Stimulated activated naive CD4-positive, alpha-beta T cell (primary cell): ENCODE measurements at regions not wholly inside any gene's neighbourhood (a gene's known extent, or its start where the extent isn't known, plus 50 kb on each side); places are given as distances from the start of the nearest gene placed in this dataset.

Experiments
- DNase-seq, 6 experiments: peaks; one replicate each; lab custom pipeline; 2025; lab: John Stamatoyannopoulos, UW

DNA sequence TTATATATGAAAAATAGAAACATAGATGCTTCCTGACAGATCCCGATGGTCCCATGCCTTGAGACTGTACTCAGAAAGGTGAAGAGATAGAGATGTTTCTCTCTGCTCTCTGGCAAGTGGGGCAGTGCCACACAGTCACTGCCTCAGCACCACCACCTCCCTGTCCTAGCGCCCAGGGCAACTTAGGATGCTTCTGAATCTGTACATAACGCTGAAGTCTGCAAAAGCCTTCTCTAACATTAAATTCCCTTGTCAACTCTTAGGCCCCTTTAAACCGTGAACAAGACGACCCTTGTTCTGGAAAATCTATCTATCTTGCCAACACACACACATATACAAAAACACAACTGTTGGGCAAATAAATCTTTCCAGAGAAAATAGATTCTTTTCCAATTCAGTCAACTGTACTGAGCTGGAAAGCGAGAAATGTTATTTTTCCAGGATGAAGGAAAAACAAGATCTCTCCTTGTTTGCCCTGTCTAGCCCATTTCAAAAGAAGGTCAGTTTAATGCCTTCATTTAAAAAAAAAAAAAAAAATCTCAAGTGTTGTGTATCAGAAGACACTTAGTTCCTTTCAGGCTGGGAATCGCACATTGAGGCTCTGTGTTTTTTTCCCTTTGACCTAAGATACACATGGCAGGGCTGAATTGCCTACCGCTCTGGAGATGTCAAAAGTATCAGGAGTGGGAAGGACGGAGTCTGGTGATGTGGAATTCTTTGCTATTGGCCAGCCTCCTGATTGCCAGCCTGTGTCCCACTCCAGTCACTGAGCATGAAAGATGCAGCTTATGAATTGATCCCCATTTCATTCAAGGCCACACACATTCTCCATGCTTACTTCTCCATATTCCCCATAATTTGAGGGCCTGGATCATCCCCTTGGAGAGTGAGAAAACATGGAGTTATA lies 241.4 kb downstream of the LACC1 start:
- no peak for DNase-seq

DNA sequence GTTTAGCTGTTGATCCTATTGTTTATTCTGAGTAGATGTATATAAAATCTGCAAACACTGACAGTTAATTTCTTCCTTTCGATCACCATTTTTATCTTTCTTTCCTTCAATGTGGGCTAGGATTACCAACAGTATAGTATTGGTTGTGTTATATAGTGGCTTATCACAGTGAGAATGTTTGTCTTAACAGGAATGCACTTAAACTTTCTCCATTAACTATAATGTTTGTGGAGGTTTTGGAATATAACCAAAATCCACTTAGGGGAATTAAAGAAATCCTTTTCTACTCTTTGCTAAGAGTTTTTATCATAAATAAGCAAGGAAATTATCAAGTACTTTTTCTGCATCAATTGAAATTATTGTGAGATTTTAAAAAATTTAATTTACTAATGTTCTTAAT lies 244.6 kb downstream of the LACC1 start:
- no peak for DNase-seq

DNA sequence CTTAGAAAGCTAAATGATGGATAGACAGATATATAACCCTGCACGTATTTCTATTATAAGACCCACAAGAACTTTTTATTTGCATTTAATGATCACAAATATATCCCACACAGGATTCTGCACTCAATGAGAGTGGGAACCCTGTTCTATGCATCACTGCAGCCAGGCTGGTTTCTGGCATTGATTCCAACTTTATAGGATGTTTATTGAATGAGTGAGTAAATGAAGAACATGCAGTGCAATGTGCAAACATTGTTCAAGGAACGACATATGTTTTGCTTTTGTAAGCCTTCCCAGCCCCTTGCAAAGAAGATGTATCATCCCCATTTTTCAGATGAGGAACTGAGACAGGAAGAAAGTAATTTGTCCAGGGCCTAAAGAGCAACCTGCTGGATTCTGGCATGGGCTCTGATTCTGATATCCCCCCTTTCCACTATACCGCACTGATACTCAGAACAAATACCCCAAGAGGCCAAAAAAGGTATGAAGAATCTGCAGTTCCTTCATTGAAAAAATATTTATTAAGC lies 246.3 kb downstream of the LACC1 start:
- no peak for DNase-seq

DNA sequence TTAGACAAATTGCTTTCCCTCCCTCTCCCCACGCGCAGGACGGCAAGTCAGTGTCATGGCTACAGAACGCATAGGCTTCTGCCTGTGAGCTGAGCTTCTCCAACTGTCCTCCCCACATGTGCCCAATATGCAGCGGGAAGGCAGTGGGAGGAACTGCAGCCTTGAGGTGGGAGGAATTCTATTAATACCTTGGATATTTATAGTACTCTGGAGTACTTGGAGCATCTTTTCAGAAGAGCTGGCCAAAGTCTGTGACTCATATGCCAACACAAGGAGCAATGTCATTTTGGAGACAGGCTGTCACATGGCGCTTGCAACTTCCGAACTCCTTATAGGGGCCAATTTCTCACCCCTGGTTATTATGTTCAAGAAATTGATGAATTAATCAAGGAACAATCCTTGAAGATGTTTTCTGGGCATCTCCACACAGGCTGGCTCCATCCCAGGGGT lies 245.0 kb upstream of the SERP2 start:
- DNase-seq = no peak

- no peak for DNase-seq
These were observed 244.2 kb upstream of the SERP2 start for GRCh38 chr13:44129418-44129817.

GRCh38 chr13:44131069-44131614 lies 242.5 kb upstream of the SERP2 start:
- DNase-seq = no peak

- no peak for DNase-seq
These were observed 240.9 kb upstream of the SERP2 start for GRCh38 chr13:44132710-44133109.

GRCh38 chr13:44133626-44134025 lies 240.0 kb upstream of the SERP2 start:
- no peak for DNase-seq

DNA sequence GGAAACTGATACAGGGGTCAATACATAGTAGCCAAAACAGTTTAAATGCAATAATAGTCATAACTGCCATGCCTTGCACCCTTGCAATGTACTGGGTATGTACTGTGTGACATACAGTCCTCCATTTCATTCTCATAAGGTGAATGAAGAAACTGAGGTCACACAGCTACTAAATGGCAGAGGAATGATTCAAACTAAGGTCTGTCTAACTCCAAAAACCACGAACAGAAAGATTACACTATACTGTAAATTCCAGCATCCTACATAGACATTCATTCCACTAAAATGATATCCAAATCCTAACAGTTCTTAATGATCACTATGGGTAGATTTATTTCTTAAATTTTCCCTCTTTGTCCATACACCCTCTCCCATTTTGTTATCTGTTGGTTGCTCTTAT lies 238.1 kb upstream of the SERP2 start:
- DNase-seq = no peak

DNA sequence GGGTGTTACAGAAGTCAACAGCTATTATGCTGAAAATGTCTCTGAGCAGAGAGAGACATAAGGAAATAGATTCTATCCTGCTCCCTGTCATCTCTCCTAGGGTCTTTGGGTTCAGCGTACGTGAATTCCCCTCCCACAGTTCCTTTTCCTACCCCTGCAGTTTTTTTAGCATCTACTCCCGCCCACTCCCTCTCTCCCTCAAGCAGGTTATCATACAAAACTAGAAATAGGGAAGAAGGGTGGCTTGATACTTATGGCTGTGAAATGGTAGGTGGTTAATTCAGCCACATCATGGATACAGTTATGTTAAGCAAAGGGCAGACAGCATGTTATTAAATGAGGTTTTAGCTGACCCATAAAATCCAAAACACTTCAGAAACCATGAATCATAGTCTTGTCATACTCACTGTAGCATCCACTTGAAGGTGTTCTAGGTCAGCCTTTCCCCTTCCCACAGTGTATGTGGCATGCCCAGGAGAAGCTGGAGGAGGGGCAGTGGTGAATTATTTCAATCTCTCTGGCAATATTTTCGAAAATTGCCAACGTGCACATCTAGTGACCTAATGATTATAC lies 236.8 kb upstream of the SERP2 start:
- DNase-seq = no peak

GRCh38 chr13:44137466-44137865 lies 236.2 kb upstream of the SERP2 start:
- DNase-seq = no peak

DNA sequence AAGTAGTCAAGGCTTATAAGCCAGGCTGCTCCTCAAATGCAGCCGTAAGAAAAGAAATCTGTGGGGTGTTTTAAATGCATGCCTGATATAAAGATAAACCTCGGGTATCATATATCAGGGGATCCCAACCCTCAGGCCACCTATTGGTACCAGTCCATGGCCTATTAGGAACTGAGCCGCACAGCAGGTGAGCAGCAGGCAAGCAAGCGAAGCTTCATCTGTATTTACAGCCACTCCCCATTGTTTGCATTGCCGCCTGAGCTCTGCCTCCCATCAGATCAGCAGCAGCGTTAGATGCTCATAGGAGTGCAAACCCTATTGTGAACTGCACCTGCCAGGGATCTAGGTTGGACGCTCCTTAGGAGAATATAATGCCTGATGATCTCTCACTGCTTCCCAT lies 233.5 kb upstream of the SERP2 start:
- DNase-seq = no peak

GRCh38 chr13:44140888-44141724 lies 232.5 kb upstream of the SERP2 start:
- peak in 2 of 6 experiments; percentile 37 to 40 for DNase-seq

- DNase-seq = peak; percentile 85 to 92 (median 89)
These were observed 231.7 kb upstream of the SERP2 start for GRCh38 chr13:44141725-44142539.

DNA sequence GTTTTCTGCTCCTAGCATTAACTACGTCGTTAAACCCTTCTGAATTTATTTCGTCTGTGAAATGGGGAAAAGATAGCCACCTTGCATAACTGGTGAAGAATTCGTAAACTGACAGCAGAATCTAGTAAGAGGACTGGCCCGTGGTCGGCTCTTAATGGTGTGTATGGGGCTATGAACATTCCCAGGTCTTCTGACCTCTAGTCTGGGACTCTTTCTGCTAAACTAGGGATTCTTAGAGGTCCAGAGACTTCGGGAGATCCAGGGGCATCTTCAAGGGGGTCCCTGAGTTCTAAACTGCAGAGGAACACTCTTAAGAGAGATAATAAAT lies 231.1 kb upstream of the SERP2 start:
- DNase-seq = no peak

DNA sequence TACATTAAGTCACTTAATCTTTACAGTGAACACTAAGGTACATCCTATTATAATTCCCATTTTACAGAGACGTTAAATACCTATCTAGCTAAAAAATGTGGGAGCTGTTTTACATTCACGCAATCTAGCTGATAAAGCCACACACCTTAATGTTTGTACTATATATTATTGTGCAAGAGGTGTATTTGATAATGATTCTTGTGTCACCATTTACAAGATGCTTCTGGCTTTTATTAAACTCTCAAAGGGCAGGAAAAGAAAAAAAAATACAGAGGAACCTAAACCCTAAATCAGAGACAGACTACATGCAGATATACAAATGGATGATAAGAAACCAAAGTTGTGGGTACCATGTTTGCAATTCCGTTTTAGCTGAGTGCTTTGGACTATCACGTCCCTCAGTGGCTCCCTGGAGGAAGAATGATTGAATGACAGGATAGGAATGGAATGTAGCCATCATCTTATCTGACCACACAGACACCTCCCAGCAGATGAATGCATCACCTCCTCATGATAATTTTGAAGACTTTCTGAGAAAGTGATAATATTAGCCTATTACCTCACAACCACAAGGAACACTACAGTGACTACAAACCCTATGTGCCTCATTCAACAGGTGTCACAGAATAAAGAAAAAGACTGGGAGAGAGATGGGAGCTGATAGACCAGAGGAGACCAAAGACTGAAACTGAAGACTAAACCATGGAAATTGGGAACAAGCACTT lies 230.5 kb upstream of the SERP2 start:
- peak in 1 of 6 experiments; percentile 27 for DNase-seq

GRCh38 chr13:44146138-44146537 lies 227.5 kb upstream of the SERP2 start:
- no peak for DNase-seq

DNA sequence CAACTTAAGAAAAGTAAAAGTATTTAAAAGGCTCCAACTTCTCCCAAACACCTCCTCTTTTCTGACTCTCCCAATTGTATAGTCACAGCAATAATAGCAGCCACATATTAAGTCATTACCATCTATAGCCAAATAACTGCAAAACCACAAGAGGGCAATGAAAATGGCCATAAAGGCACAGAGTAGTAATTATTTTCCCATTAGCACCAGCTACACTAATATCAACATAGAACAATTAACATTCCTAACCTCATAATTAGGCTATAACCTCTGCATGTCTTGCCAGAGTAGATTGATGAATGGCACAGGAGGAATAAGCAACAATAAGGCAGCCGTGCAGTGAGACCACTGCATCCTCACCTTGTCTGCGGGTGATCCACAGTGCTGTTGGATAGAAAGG lies 226.4 kb upstream of the SERP2 start:
- DNase-seq = no peak

- DNase-seq = no peak
These were observed 226.0 kb upstream of the SERP2 start for GRCh38 chr13:44147648-44148047.

DNA sequence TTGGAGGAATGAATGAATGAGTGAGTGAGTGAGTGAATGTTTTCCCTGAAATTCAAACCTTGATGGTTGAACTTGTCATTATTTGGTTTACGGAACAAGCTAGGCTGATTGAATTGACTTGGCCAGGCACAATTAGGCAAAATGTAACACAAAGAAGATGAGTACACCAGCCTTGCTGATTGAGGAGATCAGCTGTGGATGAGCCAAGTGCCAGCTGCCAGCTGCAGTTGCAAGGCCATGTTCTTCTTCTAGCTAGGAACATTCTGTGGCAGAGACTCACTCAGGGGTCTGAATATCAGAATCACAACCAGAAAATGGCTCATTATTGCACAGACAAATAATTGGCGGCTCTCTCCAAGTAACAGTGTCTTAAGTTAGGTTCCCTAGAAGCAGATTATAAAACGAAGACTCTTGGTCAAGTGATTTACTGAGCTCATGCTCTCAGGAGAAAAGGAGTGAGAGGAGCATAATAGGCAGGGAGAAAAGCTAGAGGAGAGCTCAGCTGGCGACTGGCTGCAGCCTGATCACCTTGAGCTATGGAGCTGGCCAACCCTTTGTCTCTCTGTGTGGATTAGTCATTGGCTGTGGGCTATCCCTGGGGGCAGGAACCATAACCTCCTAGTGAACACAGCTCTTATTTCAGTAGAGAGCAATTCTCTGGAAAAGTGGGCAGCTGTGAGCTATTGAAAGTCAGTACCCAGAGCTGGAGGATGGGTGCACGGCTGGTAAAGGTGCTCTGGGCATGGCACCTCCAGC lies 225.3 kb upstream of the SERP2 start:
- DNase-seq = no peak
